ENCODE measurements at regions not wholly inside any gene's neighbourhood (a gene's known extent, or its start where the extent isn't known, plus 50 kb on each side); places are given as distances from the start of the nearest gene placed in this dataset.

- TF ChIP-seq AFF4 (CRISPR knock-in tag; IDR thresholded peaks at IDR 0.05; ENCODE audit: borderline replicate concordance) = no peak
- TF ChIP-seq PRDM15 (CRISPR knock-in tag; IDR thresholded peaks at IDR 0.05) = no peak
Observed at GRCh38 chr4:13142726-13143125, 341.4 kb downstream of the RAB28 start (continued).

GRCh38 chr4:13142191-13142590, 341.9 kb downstream of the RAB28 start:
- Mint-ChIP-seq H3K9me3 (no peaks in the 10 kb centered on the region), H3K36me3 (no peaks in the 10 kb centered on the region), H3K27ac (no peak overlapping the region), H3K4me1 (no peaks in the 10 kb centered on the region), H3K27me3 (ENCODE audit: low read depth) (no peaks in the 10 kb centered on the region), H3K4me3 (no peak overlapping the region)
- ChIA-PET POLR2A (no interaction called here), CTCF (interaction anchor here (0.6 to 1.1 kb wide), 3 partner anchors 30 to 289 kb away, joined by 3 to 5 read pairs (median 4); no protein-coding TSS in a partner anchor)
- no peak for ATAC-seq
- DNase-seq (ENCODE audit: low spot score) = no peak
- TF ChIP-seq PREB (CRISPR knock-in tag; IDR thresholded peaks at IDR 0.05; ENCODE audit: borderline replicate concordance) (no peak), ZSCAN18 (CRISPR knock-in tag; IDR thresholded peaks at IDR 0.05) (no peak), STAT6 (CRISPR knock-in tag; conservative IDR thresholded peaks at IDR 0.05; ENCODE audit: low read depth) (no peak), CREB1 (CRISPR knock-in tag; IDR thresholded peaks at IDR 0.05) (no peak), CREM (CRISPR knock-in tag; IDR thresholded peaks at IDR 0.05) (no peak), ATF2 (CRISPR knock-in tag; IDR thresholded peaks at IDR 0.05; ENCODE audit: borderline replicate concordance, low read depth) (no peak), ATF6 (CRISPR knock-in tag; IDR thresholded peaks at IDR 0.05) (no peak), MLX (CRISPR knock-in tag; IDR thresholded peaks at IDR 0.05) (no peak), MAX (CRISPR knock-in tag; IDR thresholded peaks at IDR 0.05) (no peak), ESRRA (CRISPR knock-in tag; IDR thresholded peaks at IDR 0.05; ENCODE audit: borderline replicate concordance) (no peak), NR3C1 (CRISPR knock-in tag; conservative IDR thresholded peaks at IDR 0.05; ENCODE audit: low read depth) (no peak)
